H9 (cell line): ENCODE measurements at regions not wholly inside any gene's neighbourhood (a gene's known extent, or its start where the extent isn't known, plus 50 kb on each side); places are given as distances from the start of the nearest gene placed in this dataset.

Experiments
- DNase-seq: peaks from one replicate; pipeline ENCODE4 v3.0.0-alpha.2; 2017
- H2AFZ ChIP-seq: one replicate; pipeline ENCODE4 v1.6.1; 2013; ENCODE audit warnings: mild to moderate bottlenecking, low read length, control low read depth, moderate library complexity
- H2AK5ac ChIP-seq: 2 replicates; pipeline ENCODE4 v1.6.1; 2013; ENCODE audit warnings: low read length, control low read depth, mixed read lengths; ENCODE audit not compliant: insufficient read length
- H2BK120ac ChIP-seq: one replicate; pipeline ENCODE4 v1.6.1; 2013; ENCODE audit warnings: low read depth, mild to moderate bottlenecking, low read length, control low read depth, inconsistent platforms; ENCODE audit not compliant: poor library complexity, severe bottlenecking
- H2BK12ac ChIP-seq: 2 replicates; pipeline ENCODE4 v1.6.1; 2013; ENCODE audit warnings: low read length, control low read depth, mixed read lengths, low read depth; ENCODE audit not compliant: insufficient read length
- H2BK15ac ChIP-seq: 2 replicates; pipeline ENCODE4 v1.6.1; 2013; ENCODE audit warnings: low read depth, low read length, control low read depth
- H2BK20ac ChIP-seq: one replicate; pipeline ENCODE4 v1.6.1; 2013; ENCODE audit warnings: low read depth, mild to moderate bottlenecking, low read length, control low read depth, inconsistent platforms; ENCODE audit not compliant: poor library complexity, severe bottlenecking
- H2BK5ac ChIP-seq: 2 replicates; pipeline ENCODE4 v1.6.1; 2013; ENCODE audit warnings: low read length, control low read depth, mixed read lengths; ENCODE audit not compliant: insufficient read length
- H3K14ac ChIP-seq: 2 replicates; pipeline ENCODE4 v1.6.1; 2013; ENCODE audit warnings: low read length, control low read depth; ENCODE audit not compliant: insufficient read depth
- H3K18ac ChIP-seq: 2 replicates; pipeline ENCODE4 v1.6.1; 2013; ENCODE audit warnings: low read depth, mild to moderate bottlenecking, mixed read lengths, low read length, control low read depth; ENCODE audit not compliant: insufficient read length
- H3K23ac ChIP-seq: 2 replicates; pipeline ENCODE4 v1.6.1; 2013; ENCODE audit warnings: low read length, control low read depth, mixed read lengths, low read depth; ENCODE audit not compliant: insufficient read length
- H3K23me2 ChIP-seq: 2 replicates; pipeline ENCODE4 v1.6.1; 2013; ENCODE audit warnings: low read depth, mild to moderate bottlenecking, mixed read lengths, low read length, control low read depth; ENCODE audit not compliant: insufficient read length, poor library complexity, severe bottlenecking
- H3K27ac ChIP-seq: 2 replicates; pipeline ENCODE4 v1.5.1; 2013; ENCODE audit warnings: low read length, control low read depth, mixed read lengths, low read depth; ENCODE audit not compliant: insufficient read length
- H3K27me3 ChIP-seq: 2 replicates; pipeline ENCODE4 v1.6.1; 2013; ENCODE audit warnings: low read length, control low read depth, inconsistent platforms; ENCODE audit not compliant: insufficient read depth
- H3K4ac ChIP-seq: 2 replicates; pipeline ENCODE4 v1.6.1; 2013; ENCODE audit warnings: low read depth, mild to moderate bottlenecking, control low read depth, inconsistent platforms, low read length, moderate library complexity
- H3K4me1 ChIP-seq: 2 replicates; pipeline ENCODE4 v1.6.1; 2013; ENCODE audit warnings: low read length, control low read depth, inconsistent platforms; ENCODE audit not compliant: insufficient read depth
- H3K4me2 ChIP-seq: 2 replicates; pipeline ENCODE4 v1.6.1; 2013; ENCODE audit warnings: low read length, control low read depth, mixed read lengths; ENCODE audit not compliant: insufficient read length, insufficient read depth
- H3K56ac ChIP-seq: 2 replicates; pipeline ENCODE4 v1.6.1; 2013; ENCODE audit warnings: low read depth, mild to moderate bottlenecking, mixed read lengths, low read length, control low read depth; ENCODE audit not compliant: insufficient read length
- H3K79me1 ChIP-seq: 2 replicates; pipeline ENCODE4 v1.6.1; 2013; ENCODE audit warnings: low read depth, mild to moderate bottlenecking, moderate library complexity, low read length, control low read depth, inconsistent platforms; ENCODE audit not compliant: insufficient read depth, poor library complexity, severe bottlenecking
- H3K79me2 ChIP-seq: 2 replicates; pipeline ENCODE4 v1.6.1; 2013; ENCODE audit warnings: low read length, control low read depth, inconsistent platforms; ENCODE audit not compliant: insufficient read depth
- H3K9ac ChIP-seq: 2 replicates; pipeline ENCODE4 v1.6.1; 2013; ENCODE audit warnings: low read length, control low read depth, mixed read lengths; ENCODE audit not compliant: insufficient read length; ENCODE audit errors: extremely low read depth
- H3K9me3 ChIP-seq: one replicate; pipeline ENCODE4 v1.6.1; 2013; ENCODE audit warnings: low read depth, low read length, inconsistent platforms; ENCODE audit not compliant: control insufficient read depth
- H3T11ph ChIP-seq: one replicate; pipeline ENCODE4 v1.6.1; 2013; ENCODE audit warnings: mild to moderate bottlenecking, low read length, control low read depth, inconsistent platforms
- H4K20me1 ChIP-seq: one replicate; pipeline ENCODE4 v1.6.1; 2013; ENCODE audit not compliant: control insufficient read depth, insufficient read length, insufficient read depth
- H4K5ac ChIP-seq: 2 replicates; pipeline ENCODE4 v1.6.1; 2013; ENCODE audit warnings: low read depth, mild to moderate bottlenecking, mixed read lengths, low read length, control low read depth; ENCODE audit not compliant: insufficient read length
- H4K8ac ChIP-seq: replicated peaks from 2 replicates; pipeline ENCODE4 v1.6.1; 2013; ENCODE audit warnings: low read length, control low read depth, mixed read lengths, low read depth; ENCODE audit not compliant: insufficient read length
- H4K91ac ChIP-seq: 2 replicates; pipeline ENCODE4 v1.6.1; 2013; ENCODE audit warnings: low read depth, mild to moderate bottlenecking, moderate library complexity, mixed read lengths, low read length, control low read depth; ENCODE audit not compliant: insufficient read length
- H3K27ac Mint-ChIP-seq, 3 experiments: 2 replicates in 2 of 3; 3 replicates in 1 of 3; pipeline ENCODE4 v1.8.0; 2020 to 2021; ENCODE audit warnings: mixed read lengths in 3 of 3, mild to moderate bottlenecking in 1 of 3, moderate library complexity in 1 of 3
- H3K27me3 Mint-ChIP-seq: 2 replicates; pipeline ENCODE4 v1.8.0; 2021; ENCODE audit warnings: low read depth, mild to moderate bottlenecking, moderate library complexity, mixed read lengths
- H3K36me3 Mint-ChIP-seq, 3 experiments: 2 replicates in 2 of 3; 3 replicates in 1 of 3; pipeline ENCODE4 v1.8.0; 2020 to 2021; ENCODE audit warnings: low read depth in 3 of 3, mixed read lengths in 3 of 3; ENCODE audit not compliant: insufficient read depth in 1 of 3
- H3K4me1 Mint-ChIP-seq, 2 experiments: 2 replicates each; pipeline ENCODE4 v1.8.0; 2020; ENCODE audit warnings: mixed read lengths in 2 of 2
- H3K4me3 Mint-ChIP-seq, 2 experiments: 2 replicates in 1 of 2; 3 replicates in 1 of 2; pipeline ENCODE4 v1.8.0; 2020 to 2021; ENCODE audit warnings: mild to moderate bottlenecking in 2 of 2, mixed read lengths in 2 of 2, moderate library complexity in 1 of 2
- H3K9me3 Mint-ChIP-seq, 2 experiments: 2 replicates in 1 of 2; 3 replicates in 1 of 2; pipeline ENCODE4 v1.8.0; 2020; ENCODE audit warnings: mild to moderate bottlenecking in 2 of 2, mixed read lengths in 2 of 2, moderate library complexity in 1 of 2
- CTCF ChIP-seq: fragments of 200-600 bp; sonication (generic); conservative IDR thresholded peaks from 3 replicates; pipeline ENCODE4 v1.8.0; 2021; ENCODE audit warnings: antibody characterized with exemption, mild to moderate bottlenecking
- WGBS: extraction: QIAGEN DNeasy Blood & Tissue Kit; methylation state at CpG from one replicate; pipeline ENCODE4 v1.1.7; 2013; ENCODE audit warnings: missing lambda C conversion rate, low lambda C conversion rate, mixed read lengths; ENCODE audit not compliant: insufficient read length; ENCODE audit errors: extremely low coverage; 5-methylcytosine and 5-hydroxymethylcytosine counted together

GRCh38 chr21:29232530-29233255 lies 66.0 kb upstream of the BACH1 start:
- Histone ChIP-seq H2BK5ac (no peak overlapping the region), H3K4me1 (no peaks in the 10 kb centered on the region), H2BK15ac (no peak overlapping the region), H4K91ac (no peak overlapping the region), H3K18ac (no peak overlapping the region), H2AK5ac (no peak overlapping the region), H3K23ac (no peak overlapping the region), H3K23me2 (no peaks in the 10 kb centered on the region), H3K4me2 (no peak overlapping the region), H3K56ac (no peak overlapping the region), H3K27ac (no peak overlapping the region), H3K9me3 (no peaks in the 10 kb centered on the region), H4K20me1 (no peaks in the 10 kb centered on the region), H3K14ac (no peak overlapping the region), H2BK120ac (no peak overlapping the region), H4K8ac (no peak overlapping the region), H2BK20ac (no peak overlapping the region), H3K79me2 (no peaks in the 10 kb centered on the region), H3K79me1 (no peaks in the 10 kb centered on the region), H3T11ph (no peak overlapping the region), H3K9ac (no peak overlapping the region), H2AFZ (no peak overlapping the region), H3K27me3 (no peaks in the 10 kb centered on the region), H2BK12ac (no peak overlapping the region), H4K5ac (no peak overlapping the region), H3K4ac (no peak overlapping the region)
- no peak overlapping the region for H3K27ac Mint-ChIP-seq
- H3K36me3 Mint-ChIP-seq = no peaks in the 10 kb centered on the region
- H3K4me3 Mint-ChIP-seq = no peak overlapping the region
- H3K9me3 Mint-ChIP-seq = no peaks in the 10 kb centered on the region
- H3K27me3 Mint-ChIP-seq = no peaks in the 10 kb centered on the region
- WGBS = no CpG with 5 or more reads among the region's 8 CpGs
- TF ChIP-seq CTCF = no peak
- no peak for DNase-seq
- H3K4me1 Mint-ChIP-seq = no peaks in the 10 kb centered on the region; a peak in 1 of 4 replicates
